Head of caudate nucleus (tissue), 42 donors: ENCODE measurements at regions not wholly inside any gene's neighbourhood (a gene's known extent, or its start where the extent isn't known, plus 50 kb on each side); places are given as distances from the start of the nearest gene placed in this dataset.
"Not testable (repeated sequence)": the region's sequence is repeated elsewhere in the genome, so short reads cannot be mapped to it uniquely, and the experiment has no call there.

Experiments used
- DNase-seq, 42 donors: peaks; one replicate each; pipeline versions ENCODE4 v3.0.0 to v3.0.0-alpha.2; 2020 to 2021; ENCODE audit warnings: mixed read lengths in 7 of 42
- intact Hi-C: fragments of 100-400 bp; cut with DNase I; formaldehyde crosslinking; loops from one replicate; pipeline ENCODE4 v1.15.0; 2022

DNA sequence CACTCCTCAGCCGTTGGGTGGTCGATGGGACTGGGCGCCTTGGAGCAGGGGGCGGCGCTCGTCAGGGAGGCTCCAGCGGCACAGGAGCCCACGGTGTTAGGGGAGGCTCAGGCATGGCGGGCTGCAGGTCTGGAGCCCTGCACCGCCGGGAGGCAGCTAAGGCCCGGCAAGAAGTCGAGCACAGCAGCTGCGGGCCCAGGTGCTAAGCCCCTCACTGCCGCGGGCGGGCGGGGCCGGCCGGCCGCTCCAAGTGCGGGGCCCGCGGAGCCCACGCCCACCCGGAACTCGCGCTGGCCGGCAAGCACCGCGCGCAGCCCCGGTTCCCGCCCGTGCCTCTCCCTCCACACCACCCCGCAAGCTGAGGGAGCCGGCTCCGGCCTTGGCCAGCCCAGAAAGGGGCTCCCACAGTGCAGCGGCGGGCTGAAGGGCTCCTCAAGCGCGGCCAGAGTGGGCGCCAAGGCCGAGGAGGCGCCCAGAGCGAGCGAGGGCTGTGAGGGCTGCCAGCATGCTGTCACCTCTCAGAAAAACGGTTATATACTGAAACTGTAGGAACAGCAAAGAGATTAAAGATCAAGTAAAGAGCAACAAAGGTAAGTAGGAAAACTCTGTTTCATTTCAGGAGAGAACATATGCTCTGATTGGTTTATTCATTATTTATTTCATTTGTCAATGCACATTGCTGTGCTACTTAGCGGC, 419.0 kb upstream of the CNTNAP2 start:
- DNase-seq, intact Hi-C loops: not testable (repeated sequence)

DNA sequence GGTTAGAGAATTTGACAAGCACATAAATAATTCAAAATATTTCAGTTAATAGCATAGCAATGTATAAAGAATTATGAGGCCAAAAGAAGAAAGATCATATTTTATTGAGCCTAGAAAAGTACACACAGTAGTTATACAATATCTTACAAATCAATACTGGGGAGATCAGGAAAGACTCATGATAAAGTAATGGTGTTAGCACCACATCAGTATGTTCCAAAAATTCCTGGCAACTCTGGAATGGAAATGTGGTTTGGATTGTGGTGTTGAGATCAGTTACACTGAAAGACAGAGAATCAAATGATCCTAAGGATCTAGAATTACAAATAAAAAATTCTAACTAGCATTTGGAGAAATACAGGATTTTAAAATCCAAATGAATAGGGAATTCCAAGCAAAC, 420.5 kb upstream of the CNTNAP2 start:
- intact Hi-C loops: no loop called here
- DNase-seq: no peak

DNA sequence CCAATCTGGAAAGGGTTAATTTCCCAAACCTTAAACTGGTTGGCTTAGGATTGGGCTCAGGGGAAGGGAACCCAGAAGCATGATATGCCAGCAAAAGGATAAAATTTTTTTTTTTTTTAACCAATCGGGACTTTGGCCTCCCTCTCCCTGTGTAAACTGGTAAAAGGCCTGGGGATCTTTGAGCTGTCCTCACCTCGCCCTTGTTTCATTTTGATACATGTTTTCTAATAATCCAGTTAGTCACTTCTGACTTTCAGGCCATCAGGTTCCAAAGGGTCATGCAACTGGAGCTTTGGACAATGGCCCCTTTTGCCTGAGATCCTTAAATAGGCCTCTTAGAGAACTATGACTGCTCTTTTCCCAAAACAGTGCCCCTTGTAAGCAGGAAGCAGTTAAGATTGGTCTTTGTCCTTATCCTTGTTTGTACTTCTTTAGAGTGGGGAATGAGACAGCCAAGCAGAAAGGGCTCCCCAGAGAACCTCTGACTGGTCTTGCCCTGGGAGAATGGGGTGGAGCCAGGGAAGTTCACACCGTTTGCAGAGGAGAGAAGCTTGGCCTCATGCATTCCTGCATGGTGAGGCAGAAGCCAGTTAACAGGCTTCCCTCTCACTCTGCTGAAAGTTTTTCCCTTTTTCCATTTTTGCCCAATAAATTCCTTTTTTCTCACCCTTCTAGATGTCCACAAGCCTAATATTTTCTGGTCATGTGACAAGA, 424.2 kb upstream of the CNTNAP2 start:
- intact Hi-C loops: no loop called here
- DNase-seq: no peak

DNA sequence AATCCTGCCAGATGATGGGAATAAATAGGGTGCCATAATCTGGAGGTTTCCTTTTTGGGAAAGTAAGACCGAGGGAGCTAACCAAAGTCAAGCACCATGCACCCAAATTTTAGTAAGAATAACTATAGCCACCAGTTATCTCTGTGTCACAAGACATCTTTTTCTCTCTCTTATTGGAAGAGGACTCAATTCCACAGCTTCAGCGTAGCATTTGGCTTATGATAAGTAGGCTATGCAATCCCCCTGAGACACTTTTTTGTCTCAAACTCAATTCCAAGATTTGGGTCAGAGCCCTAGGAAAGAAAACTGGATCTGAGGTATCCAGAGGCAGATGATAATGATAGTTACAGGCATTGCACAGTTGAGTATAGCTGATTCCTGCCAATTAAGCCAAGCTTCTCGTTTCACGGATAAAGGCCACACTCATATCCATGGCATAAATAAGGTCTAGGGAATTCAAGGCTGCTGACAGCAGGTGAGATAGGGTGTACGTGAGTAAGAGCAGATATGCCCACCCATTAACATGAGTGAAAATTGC, 425.2 kb upstream of the CNTNAP2 start:
- intact Hi-C loops: no loop called here
- no peak for DNase-seq

DNA sequence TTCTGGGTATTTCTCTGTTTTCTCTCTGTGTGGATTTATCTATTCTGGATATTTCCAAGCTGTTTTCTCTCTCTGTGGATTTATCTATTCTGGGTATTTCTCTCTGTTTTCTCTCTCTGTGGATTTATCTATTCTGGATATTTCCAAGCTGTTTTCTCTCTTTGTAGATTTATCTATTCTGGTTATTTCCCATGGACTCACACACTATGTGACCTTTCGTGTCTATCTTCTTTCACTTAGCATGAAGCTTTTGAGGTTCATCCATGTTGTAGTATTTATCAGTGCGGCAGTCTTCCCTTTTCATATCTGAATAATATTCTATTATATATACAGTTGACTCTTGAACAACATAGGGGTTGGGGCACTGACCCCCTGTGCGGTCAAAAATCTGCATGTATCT, 435.0 kb upstream of the CNTNAP2 start:
- no peak for DNase-seq
- intact Hi-C loops: no loop called here

DNA sequence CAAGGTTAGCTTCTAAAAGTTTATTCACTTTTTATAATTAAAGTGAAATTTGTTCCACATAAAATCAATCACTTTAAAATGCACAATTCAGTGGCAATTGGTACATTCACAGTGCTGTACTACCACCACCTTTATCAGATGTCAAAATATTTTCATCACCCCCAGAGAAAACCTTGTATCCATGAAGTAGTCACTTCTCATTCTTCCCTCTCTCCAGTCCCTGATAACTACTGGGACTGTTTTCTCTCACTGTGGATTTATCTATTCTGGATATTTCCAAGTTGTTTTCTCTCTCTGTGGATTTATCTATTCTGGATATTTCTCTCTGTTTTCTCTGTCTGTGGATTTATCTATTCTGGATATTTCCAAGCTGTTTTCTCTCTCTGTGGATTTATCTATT, 435.4 kb upstream of the CNTNAP2 start:
- intact Hi-C loops: no loop called here

DNA sequence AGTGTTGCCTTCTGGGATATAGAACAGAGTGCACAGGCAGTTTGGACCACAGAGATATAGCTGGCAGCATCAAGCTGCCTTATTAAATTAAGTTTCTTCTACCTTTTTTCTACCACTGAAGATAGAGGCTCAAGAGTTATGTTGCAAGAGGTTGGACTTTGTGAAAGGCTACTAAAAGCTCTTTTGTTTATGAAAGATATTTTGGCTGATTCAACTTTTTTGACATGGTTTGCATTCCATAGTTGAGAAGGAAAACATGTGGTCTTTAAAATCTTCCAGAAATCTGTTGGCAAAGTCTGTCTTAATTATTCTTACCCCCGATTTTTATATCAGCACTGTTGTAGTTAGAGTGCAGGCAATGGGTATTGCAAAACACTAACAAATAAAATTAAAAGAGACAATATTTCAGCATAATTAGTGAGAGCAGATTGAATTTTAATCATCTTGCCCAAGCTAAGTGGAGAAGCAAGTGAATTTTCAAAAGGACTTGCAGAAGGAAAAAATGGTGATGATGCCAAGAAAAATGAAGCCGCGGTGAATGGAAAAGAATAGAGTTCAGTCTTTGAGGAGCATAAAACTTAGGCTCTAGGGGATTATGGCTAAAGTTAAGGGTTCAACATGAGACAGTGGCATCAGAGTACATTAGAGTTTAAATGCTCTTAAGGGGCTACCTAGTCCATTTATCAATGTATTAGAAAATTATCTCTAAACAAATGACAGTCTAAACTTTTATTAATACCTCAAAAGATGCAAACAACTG, 450.9 kb upstream of the CNTNAP2 start:
- no peak for DNase-seq
- intact Hi-C loops: no loop called here

More for the DNA sequence above, 435.4 kb upstream of the CNTNAP2 start:
- no peak for DNase-seq

DNA sequence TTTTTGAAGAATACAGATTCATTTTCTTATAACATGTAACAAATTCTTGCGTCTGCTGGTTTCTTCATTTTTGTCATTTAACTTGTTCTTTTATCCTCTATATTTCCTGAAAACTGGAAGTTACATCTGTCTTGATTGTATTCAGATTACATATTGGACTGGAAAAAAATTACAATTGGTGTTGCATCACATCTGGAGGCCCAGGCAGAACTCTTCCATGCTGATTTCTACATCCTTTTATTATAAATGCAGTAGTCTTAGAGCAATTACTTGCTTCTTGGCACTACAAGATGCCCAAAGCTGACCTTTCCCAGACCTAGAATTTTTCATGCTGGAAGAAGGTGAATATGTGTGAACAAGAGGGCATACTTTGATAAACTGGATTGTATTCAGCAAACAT, 460.9 kb upstream of the CNTNAP2 start:
- intact Hi-C loops: no loop called here
- no peak for DNase-seq

DNA sequence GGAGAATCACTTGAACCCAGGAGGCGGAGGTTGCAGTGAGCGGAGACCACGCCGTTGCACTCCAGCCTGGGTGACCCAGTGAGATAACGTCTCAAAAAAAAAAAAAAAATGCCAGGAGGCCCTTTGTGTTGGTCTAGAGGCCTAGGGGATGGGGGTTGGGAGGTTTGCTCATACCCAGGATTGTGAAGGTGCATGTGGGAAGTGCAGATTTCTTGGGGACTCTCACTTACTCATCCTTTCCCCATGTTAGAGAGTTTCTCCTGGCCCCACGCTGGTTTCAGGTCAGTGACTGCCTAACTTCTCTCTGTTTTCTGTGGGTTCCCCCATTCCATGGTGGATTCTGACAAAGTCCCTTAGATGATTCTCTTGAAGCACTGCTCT, 471.5 kb upstream of the CNTNAP2 start:
- intact Hi-C loops: no loop called here

DNA sequence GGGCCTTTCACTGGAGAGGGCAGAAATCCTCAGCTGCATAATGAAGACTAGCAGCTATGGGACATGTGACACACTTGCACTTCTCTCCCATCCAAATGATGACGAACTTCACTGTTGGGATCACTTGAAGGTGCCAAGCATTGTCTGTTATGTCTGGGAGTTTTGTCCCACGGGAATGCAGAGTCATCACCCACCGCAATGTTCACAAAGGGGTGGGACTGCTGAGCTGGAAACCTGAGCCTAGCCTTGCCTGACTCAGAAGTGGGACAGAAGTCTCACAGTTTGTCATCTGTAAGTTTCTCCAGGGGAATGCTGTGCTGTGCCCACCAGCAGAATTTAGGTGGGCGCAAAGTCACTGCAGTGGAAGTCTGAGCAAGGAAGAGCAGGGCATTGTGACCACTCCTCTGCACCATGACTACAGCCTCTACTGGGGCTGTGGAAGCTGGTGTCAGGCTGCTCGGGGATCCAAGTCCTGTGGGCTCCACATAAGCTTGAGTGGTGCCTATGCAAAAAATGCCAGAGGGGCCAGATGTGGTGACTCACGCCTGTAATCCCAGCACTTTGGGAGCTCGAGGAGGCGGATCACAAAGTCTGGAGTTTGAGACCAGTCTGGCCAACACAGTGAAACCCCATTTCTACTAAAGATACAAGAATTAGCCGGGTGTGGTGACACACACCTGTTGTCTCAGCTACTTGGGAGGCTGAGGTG, 472.0 kb upstream of the CNTNAP2 start:
- DNase-seq: no peak
- intact Hi-C loops: no loop called here

More for the DNA sequence above, 471.5 kb upstream of the CNTNAP2 start:
- no peak for DNase-seq

DNA sequence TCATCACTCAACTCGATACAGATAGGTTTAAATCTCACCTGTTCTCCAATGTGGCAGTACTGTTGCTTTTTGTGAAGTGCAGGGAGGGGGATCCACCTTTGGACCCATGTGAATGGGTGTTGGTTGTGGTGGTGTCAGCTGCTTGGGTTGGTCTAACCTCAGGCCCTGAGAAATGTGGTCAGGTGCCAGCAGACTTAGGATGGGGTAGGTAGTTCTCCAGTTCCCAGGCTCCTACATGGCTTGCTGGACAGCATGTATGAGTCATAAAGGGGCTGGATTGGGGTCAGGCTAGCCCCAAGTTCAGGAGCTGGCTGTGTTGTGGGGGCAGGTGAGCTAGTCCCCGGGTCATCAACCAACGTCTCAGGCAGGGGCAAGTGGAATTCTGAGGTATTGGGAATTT, 472.6 kb upstream of the CNTNAP2 start:
- no peak for DNase-seq
- intact Hi-C loops: no loop called here

DNA sequence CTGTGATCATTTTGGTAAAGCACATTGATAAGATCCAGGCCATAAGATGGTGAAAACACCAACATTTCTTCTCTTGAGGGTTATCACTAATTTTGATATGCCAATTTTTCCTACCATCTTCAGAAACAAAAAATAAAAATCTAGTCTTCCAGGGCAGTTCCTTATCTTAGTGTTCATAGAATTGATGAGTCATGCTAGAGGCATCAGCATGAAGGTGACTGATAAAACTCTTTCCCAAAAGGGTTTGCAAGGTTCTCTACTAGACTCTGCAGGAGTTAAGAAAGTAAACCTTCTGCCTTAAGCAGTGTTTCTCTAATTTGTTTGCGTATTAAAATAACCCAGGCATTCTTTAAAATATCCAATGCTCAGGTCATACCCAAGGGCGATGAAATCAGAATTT, 483.1 kb upstream of the CNTNAP2 start:
- no peak for DNase-seq
- intact Hi-C loops: no loop called here

DNA sequence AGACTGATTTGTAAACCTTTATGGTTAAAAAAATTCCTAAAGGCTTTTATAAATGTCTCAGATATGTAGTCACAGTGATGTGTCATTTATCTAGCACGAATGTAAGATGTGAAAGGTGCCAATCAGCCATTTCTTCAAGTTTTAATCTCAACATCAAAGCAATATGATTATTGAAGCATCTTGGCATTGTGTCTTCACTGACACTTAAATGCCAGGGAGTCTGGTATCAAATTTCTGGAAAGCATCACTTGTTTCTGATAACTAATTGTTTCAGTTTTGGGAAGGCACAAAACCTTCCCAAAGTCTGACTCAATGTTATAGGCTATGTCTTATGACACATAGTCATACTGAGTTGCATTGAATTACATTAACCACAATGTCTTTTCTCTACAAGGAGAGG, 492.0 kb upstream of the CNTNAP2 start:
- intact Hi-C loops: no loop called here
- DNase-seq: no peak

DNA sequence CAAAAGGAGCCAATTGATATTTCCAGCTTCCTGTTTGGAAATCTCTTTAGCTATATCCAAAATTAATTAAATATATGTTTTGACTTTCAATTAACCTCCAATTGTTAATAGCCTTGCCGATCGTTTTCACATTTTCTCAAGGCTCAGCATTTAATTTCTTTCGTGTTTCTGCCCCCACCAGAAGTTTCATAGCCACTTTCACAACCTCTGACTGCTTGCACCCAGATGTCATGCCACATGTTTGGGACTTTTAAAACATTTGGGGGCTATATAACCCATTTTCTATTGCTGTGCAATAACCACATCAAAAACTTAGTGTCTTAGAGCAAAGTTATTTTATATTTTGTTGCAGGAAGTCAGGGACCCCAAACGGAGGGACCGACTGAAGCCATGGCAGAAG, 510.6 kb upstream of the CNTNAP2 start:
- DNase-seq: no peak
- intact Hi-C loops: no loop called here

DNA sequence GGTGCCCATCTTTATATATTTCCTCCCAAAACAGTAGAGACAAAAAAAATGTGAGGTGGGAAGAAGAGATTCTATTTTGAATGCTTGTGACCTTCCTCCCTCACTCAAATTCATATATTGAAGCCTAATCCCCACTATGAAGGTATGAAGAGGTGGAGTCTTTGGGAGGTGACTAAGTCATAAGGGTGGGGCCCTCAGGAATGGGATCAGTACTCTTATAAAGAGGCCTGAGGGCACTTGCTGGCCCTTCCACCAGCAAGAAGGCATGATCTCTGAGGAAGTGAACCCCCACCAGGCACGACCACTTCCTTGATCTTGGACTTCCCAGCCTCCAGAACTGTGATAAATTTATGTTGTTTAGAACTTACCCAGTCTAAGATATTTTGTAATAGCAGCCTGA, 517.2 kb upstream of the CNTNAP2 start:
- no peak for DNase-seq
- intact Hi-C loops: no loop called here

DNA sequence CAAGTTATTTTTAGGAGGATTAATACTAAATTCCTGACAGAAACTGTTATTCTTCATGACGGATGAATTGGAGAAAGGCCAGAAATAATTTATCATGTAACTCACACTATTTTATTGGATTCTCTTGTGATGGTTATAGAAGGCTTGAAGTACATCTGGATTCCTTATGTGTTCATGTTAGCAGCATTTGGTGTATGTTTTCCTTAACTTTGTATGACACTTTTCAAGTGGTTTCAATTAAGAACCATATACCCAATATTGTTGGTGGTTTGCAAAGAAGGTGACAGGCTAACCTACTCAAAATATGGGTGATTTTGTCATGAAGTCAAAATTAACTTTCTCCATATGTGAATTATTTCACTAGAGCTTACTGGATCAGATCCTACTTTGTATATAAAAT, 532.2 kb upstream of the CNTNAP2 start:
- DNase-seq: no peak
- intact Hi-C loops: no loop called here

DNA sequence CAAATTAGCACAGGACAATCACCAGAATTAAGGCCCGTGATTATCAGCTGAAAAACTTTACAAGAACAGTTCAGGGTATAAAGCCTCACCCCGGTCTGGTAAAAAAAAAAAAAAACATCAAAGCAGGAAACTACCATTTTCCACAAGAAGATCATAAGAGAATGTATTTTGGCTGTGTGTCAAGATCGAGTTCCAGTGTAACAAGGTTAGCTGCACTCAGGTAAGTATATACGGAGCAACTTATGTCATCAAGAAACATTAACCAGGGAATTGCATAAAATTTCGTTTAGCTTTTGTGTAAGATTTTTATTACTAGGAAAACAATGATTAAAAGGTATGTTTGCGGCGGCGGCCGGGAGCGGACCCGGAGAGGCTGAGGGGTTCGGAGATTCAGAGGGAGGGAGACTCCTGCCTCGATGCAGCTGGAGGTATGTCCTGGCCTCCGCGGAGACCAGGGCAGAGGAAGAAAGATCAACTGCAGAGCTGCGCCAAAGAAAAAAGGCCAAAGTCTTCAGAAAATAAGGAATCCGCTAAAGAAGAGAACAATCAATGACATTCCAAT, 533.8 kb upstream of the CNTNAP2 start:
- DNase-seq: no peak
- intact Hi-C loops: no loop called here

DNA sequence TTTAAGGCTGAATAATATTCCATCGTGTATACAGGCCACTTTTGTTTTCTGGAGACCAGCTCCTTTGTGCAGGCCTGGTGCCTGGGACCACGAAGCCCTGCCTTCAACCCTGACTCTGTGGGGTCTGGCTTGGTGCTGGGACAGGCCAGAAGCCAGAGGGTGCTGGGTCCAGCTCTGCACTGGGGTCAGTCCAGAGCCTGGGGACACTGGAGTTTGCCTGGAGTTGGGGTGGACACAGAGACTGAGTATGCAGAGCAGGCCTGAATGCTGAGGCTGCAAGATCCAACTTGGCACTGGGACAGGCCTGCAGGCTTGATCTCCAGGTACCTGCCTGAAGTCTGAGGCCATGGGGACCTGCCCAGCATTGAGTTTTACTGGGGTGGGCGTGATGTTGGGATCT, 558.8 kb upstream of the CNTNAP2 start:
- intact Hi-C loops: no loop called here
- no peak for DNase-seq

DNA sequence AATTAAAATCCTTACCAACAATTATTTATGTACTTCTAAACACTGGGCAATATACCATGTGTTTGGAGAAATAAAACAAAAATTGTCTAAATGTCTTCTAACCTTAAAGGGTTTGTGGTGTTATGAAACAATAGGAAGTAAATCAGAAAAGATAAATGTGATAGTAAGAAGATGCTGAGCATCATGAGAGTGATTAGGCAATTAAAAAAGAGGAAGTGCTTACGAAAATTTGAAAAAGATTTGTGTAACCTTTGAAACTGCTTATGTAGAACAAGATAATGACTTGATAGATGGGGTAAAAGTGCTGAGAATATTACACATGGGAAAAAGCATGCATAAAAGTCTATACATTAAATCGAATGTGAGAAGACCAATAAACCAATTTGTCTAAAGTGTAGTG, 573.4 kb upstream of the CNTNAP2 start:
- DNase-seq: no peak
- intact Hi-C loops: no loop called here
